ENCODE measurements at regions not wholly inside any gene's neighbourhood (a gene's known extent, or its start where the extent isn't known, plus 50 kb on each side); places are given as distances from the start of the nearest gene placed in this dataset.

GRCh38 chr2:77800410-77800809, 278.2 kb upstream of the LRRTM4 start:
- TF ChIP-seq CTCF (IDR thresholded peaks at IDR 0.05; ENCODE audit: low read depth, low read length, missing input control): no peak
- TF ChIP-seq ATF3 (IDR thresholded peaks at IDR 0.05): no peak
- TF ChIP-seq SP1 (IDR thresholded peaks at IDR 0.05): no peak
- no peak for TF ChIP-seq MAX (IDR thresholded peaks at IDR 0.05)
- TF ChIP-seq JUND (IDR thresholded peaks at IDR 0.05): no peak
- TF ChIP-seq RAD21 (IDR thresholded peaks at IDR 0.05): no peak
- no peak for TF ChIP-seq REST (IDR thresholded peaks at IDR 0.05)
